Sigmoid colon (tissue), 6 donors: ENCODE measurements at regions not wholly inside any gene's neighbourhood (a gene's known extent, or its start where the extent isn't known, plus 50 kb on each side); places are given as distances from the start of the nearest gene placed in this dataset.

Experiments
- DNase-seq: peaks from one replicate; pipeline ENCODE4 v3.0.0-alpha.2; 2019
- H3K27ac ChIP-seq, 4 donors: fragments of 200-600 bp; sonication (generic); one replicate each; pipeline ENCODE4 v1.5.1; 2016 to 2019; ENCODE audit warnings: mild to moderate bottlenecking in 1 of 4
- H3K27me3 ChIP-seq, 3 donors: fragments of 200-600 bp; sonication (generic); one replicate each; pipeline ENCODE4 v1.5.1; 2019; ENCODE audit warnings: mild to moderate bottlenecking in 1 of 3
- H3K36me3 ChIP-seq, 4 donors: fragments of 200-600 bp; sonication (generic); one replicate each; pipeline ENCODE4 v1.5.1; 2016 to 2019
- H3K4me1 ChIP-seq, 4 donors: fragments of 200-600 bp; sonication (generic); one replicate each; pipeline ENCODE4 v1.5.1; 2017 to 2019
- H3K4me3 ChIP-seq, 4 donors: fragments of 200-600 bp; sonication (generic); one replicate each; pipeline ENCODE4 v1.5.1; 2017 to 2019; ENCODE audit warnings: mild to moderate bottlenecking in 2 of 4, moderate library complexity in 1 of 4
- H3K9me3 ChIP-seq, 4 donors: fragments of 200-600 bp in 3 of 4; sonication (generic) in 3 of 4; one replicate each; pipeline versions ENCODE4 v1.5.1 to v1.6.1; 2013 to 2019
- CTCF ChIP-seq, 4 experiments: fragments of 450-650 bp in 3 of 4; fragments of 200-600 bp in 1 of 4; IDR thresholded peaks; one replicate each; pipeline ENCODE4 v1.5.1; 2016 to 2019; ENCODE audit warnings: antibody characterized with exemption in 4 of 4, mild to moderate bottlenecking in 3 of 4, moderate library complexity in 2 of 4
- EP300 ChIP-seq, 4 donors: sonication (generic); formaldehyde crosslinking; IDR thresholded peaks; one replicate each; pipeline ENCODE4 v1.6.1; 2017; ENCODE audit warnings: antibody characterized with exemption in 4 of 4
- POLR2A ChIP-seq, 2 donors: fragments of 450-650 bp; IDR thresholded peaks; one replicate each; pipeline ENCODE4 v1.6.1; 2016; ENCODE audit warnings: antibody characterized with exemption in 2 of 2, mild to moderate bottlenecking in 2 of 2, moderate library complexity in 2 of 2
- POLR2AphosphoS5 ChIP-seq, 4 donors: sonication (generic); formaldehyde crosslinking; IDR thresholded peaks; one replicate each; pipeline ENCODE4 v1.6.1; 2017; ENCODE audit warnings: antibody characterized with exemption in 4 of 4
- WGBS, 2 donors: extraction: QIAGEN DNeasy Blood & Tissue Kit; methylation state at CpG; one replicate each; pipeline ENCODE4 v1.1.7; 2013; 5-methylcytosine and 5-hydroxymethylcytosine counted together
- intact Hi-C: fragments of 100-400 bp; cut with DNase I; formaldehyde crosslinking; loops from one replicate; pipeline ENCODE4 v1.15.1; 2023
- donor health status: healthy with polysubstance abuse.
- donor health status: healthy.

DNA sequence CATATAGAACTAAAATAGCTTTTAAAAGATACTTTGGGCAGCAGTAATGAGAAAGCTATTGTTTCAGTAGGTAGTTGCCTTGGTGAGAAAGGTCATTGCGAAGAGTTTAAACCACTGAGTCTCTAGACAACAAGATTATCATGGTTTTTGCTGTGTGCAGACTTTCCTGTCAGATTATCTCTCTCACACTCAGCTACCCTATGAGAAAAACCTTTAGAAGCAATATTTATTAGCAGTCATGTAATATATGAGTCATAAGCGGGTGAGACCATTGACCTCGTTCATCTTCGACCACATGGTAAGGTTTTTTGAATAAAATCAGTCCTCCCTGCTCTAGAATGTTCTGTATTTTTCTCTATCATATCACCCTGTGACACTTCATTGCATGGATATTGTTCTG lies 59.9 kb downstream of the GPR65 start:
- H3K36me3 ChIP-seq, result no peaks in the 10 kb centered on the region
- no peak overlapping the region for H3K4me3 ChIP-seq
- no peak overlapping the region for H3K27ac ChIP-seq
- TF ChIP-seq CTCF (IDR thresholded peaks at IDR 0.05) (no peak), POLR2A (IDR thresholded peaks at IDR 0.05) (no peak), POLR2AphosphoS5 (IDR thresholded peaks at IDR 0.05) (no peak), EP300 (IDR thresholded peaks at IDR 0.05) (no peak)
- H3K27me3 ChIP-seq, result no peaks in the 10 kb centered on the region
- DNase-seq, result no peak
- no peaks in the 10 kb centered on the region for H3K9me3 ChIP-seq
- WGBS, 2 donors, result 89 to 93% methylated on average over 4 of the region's 4 CpGs
- no peaks in the 10 kb centered on the region for H3K4me1 ChIP-seq
- intact Hi-C loops, result no loop called here

- Histone ChIP-seq H3K4me1 (no peaks in the 10 kb centered on the region), H3K36me3 (no peaks in the 10 kb centered on the region), H3K27ac (no peak overlapping the region), H3K27me3 (no peaks in the 10 kb centered on the region), H3K9me3 (no peaks in the 10 kb centered on the region), H3K4me3 (no peak overlapping the region)
- WGBS, 2 donors, result 62 to 89% methylated on average over 1 of the region's 1 CpG
- intact Hi-C loops, result no loop called here
- DNase-seq, result no peak
- TF ChIP-seq EP300 (IDR thresholded peaks at IDR 0.05) (no peak), POLR2AphosphoS5 (IDR thresholded peaks at IDR 0.05) (no peak), POLR2A (IDR thresholded peaks at IDR 0.05) (no peak), CTCF (IDR thresholded peaks at IDR 0.05) (no peak)
Observed at GRCh38 chr14:88069677-88070076, 64.7 kb downstream of the GPR65 start.

DNA sequence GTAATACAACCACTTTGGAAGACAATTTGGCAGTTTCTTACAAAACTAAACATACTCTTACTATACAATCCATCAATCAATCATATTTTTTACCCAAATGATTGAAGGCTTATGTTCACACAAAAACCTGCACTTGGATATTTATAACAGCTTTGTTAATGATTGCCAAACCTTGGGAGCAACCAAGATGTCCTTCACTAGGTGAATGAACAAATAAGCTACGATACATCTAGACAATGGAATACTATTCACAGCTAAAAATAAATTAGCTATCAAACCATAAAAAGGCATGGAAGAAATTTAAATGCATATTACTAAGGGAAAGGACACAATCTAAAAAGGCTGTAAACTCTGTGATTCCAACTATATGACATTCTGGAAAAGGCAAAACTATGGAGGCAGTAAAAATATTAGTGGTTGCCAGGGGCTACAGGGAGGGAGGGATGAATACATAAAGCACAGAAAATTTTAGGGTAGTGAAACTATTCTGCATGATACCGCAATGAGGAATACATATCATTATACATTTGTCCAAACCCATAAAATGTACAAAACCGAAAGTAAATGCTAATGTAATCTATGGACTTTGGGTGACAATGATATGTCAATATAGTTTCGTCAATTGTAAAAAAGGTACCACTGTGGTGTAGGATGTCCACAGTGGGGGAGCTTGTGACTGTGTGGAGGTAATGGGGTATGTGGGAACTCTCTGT lies 70.5 kb downstream of the GPR65 start:
- no peaks in the 10 kb centered on the region for H3K9me3 ChIP-seq
- H3K36me3 ChIP-seq, result no peaks in the 10 kb centered on the region
- H3K27ac ChIP-seq, result no peak overlapping the region
- no peaks in the 10 kb centered on the region for H3K4me1 ChIP-seq
- H3K27me3 ChIP-seq, result no peaks in the 10 kb centered on the region
- H3K4me3 ChIP-seq, result no peak overlapping the region
- no peak for DNase-seq
- no peak for TF ChIP-seq POLR2AphosphoS5 (IDR thresholded peaks at IDR 0.05)
- no peak for TF ChIP-seq CTCF (IDR thresholded peaks at IDR 0.05)
- no peak for TF ChIP-seq EP300 (IDR thresholded peaks at IDR 0.05)
- TF ChIP-seq POLR2A (IDR thresholded peaks at IDR 0.05), result no peak
- intact Hi-C loops, result no loop called here
- 25 to 68% methylated on average over 4 of the region's 4 CpGs for WGBS, 2 donors

GRCh38 chr14:88078525-88078924 lies 73.6 kb downstream of the GPR65 start:
- 86 to 93% methylated on average over 1 of the region's 1 CpG for WGBS, 2 donors
- Histone ChIP-seq H3K27me3 (no peaks in the 10 kb centered on the region), H3K27ac (no peak overlapping the region), H3K9me3 (no peaks in the 10 kb centered on the region), H3K4me1 (no peaks in the 10 kb centered on the region), H3K36me3 (no peaks in the 10 kb centered on the region), H3K4me3 (no peak overlapping the region)
- no peak for DNase-seq
- intact Hi-C loops, result no loop called here
- TF ChIP-seq POLR2A (IDR thresholded peaks at IDR 0.05), result no peak
- TF ChIP-seq POLR2AphosphoS5 (IDR thresholded peaks at IDR 0.05), result no peak
- no peak for TF ChIP-seq EP300 (IDR thresholded peaks at IDR 0.05)
- TF ChIP-seq CTCF (IDR thresholded peaks at IDR 0.05), result no peak

- Histone ChIP-seq H3K27me3 (no peaks in the 10 kb centered on the region), H3K27ac (no peak overlapping the region), H3K36me3 (no peaks in the 10 kb centered on the region), H3K4me1 (no peaks in the 10 kb centered on the region), H3K4me3 (no peak overlapping the region), H3K9me3 (no peaks in the 10 kb centered on the region)
- 95 to 96% methylated on average over 2 of the region's 2 CpGs for WGBS, 2 donors
- intact Hi-C loops, result no loop called here
- TF ChIP-seq POLR2A (IDR thresholded peaks at IDR 0.05), result no peak
- TF ChIP-seq EP300 (IDR thresholded peaks at IDR 0.05), result no peak
- TF ChIP-seq CTCF (IDR thresholded peaks at IDR 0.05), result no peak
- TF ChIP-seq POLR2AphosphoS5 (IDR thresholded peaks at IDR 0.05), result no peak
- DNase-seq, result no peak
Observed at GRCh38 chr14:88079624-88080023, 74.7 kb downstream of the GPR65 start.
